GM04503 (cell line): ENCODE measurements at regions not wholly inside any gene's neighbourhood (a gene's known extent, or its start where the extent isn't known, plus 50 kb on each side); places are given as distances from the start of the nearest gene placed in this dataset.
A peak's percentile ranks its signal among the peaks of the same experiment; 100 is the strongest.

Experiments used
- DNase-seq: peaks from one replicate; pipeline ENCODE4 v3.0.0-alpha.2; 2012; ENCODE audit warnings: low read depth

- peak; percentile 64 for DNase-seq
These were observed 207.1 kb downstream of the NFATC2 start for GRCh38 chr20:51335329-51335841.

- DNase-seq, result no peak
These were observed 207.9 kb downstream of the NFATC2 start for GRCh38 chr20:51334609-51335008.

- no peak for DNase-seq
These were observed 208.5 kb downstream of the NFATC2 start for GRCh38 chr20:51333971-51334370.

- no peak for DNase-seq
These were observed 209.1 kb downstream of the NFATC2 start for GRCh38 chr20:51333446-51333845.

GRCh38 chr20:51331481-51331880 is 211.0 kb downstream of the NFATC2 start:
- DNase-seq, result no peak

GRCh38 chr20:51329845-51330244 is 212.7 kb downstream of the NFATC2 start:
- DNase-seq, result no peak

- peak; percentile 55 for DNase-seq
These were observed 215.2 kb downstream of the NFATC2 start for GRCh38 chr20:51327251-51327841.

- DNase-seq, result no peak
These were observed 216.2 kb downstream of the NFATC2 start for GRCh38 chr20:51326201-51326819.

GRCh38 chr20:51322164-51322707 is 220.3 kb downstream of the NFATC2 start:
- no peak for DNase-seq

- no peak for DNase-seq
These were observed 221.0 kb downstream of the NFATC2 start for GRCh38 chr20:51321343-51322163.

- DNase-seq, result no peak
These were observed 223.0 kb downstream of the NFATC2 start for GRCh38 chr20:51319522-51319921.

- no peak for DNase-seq
These were observed 224.2 kb downstream of the NFATC2 start for GRCh38 chr20:51318058-51318949.

GRCh38 chr20:51315390-51315789 is 227.1 kb downstream of the NFATC2 start:
- DNase-seq, result no peak

- no peak for DNase-seq
These were observed 229.1 kb downstream of the NFATC2 start for GRCh38 chr20:51313358-51313827.

- no peak for DNase-seq
These were observed 230.1 kb downstream of the NFATC2 start for GRCh38 chr20:51312480-51312783.

- no peak for DNase-seq
These were observed 230.7 kb downstream of the NFATC2 start for GRCh38 chr20:51311636-51312479.

GRCh38 chr20:51310216-51310615 is 232.3 kb downstream of the NFATC2 start:
- DNase-seq, result no peak

- DNase-seq, result no peak
These were observed 233.4 kb downstream of the NFATC2 start for GRCh38 chr20:51309128-51309527.

GRCh38 chr20:51306521-51307358 is 235.8 kb downstream of the NFATC2 start:
- DNase-seq, result no peak

GRCh38 chr20:51306081-51306480 is 236.4 kb downstream of the NFATC2 start:
- DNase-seq, result no peak
